Middle frontal gyrus (tissue), 1 donor: ENCODE measurements at regions not wholly inside any gene's neighbourhood (a gene's known extent, or its start where the extent isn't known, plus 50 kb on each side); places are given as distances from the start of the nearest gene placed in this dataset.
"Not testable (repeated sequence)": the region's sequence is repeated elsewhere in the genome, so short reads cannot be mapped to it uniquely, and the experiment has no call there.

Experiments
- DNase-seq: peaks from one replicate; pipeline ENCODE4 v3.0.0-alpha.2; 2015; ENCODE audit warnings: low spot score; ENCODE audit errors: extremely low spot score

DNA sequence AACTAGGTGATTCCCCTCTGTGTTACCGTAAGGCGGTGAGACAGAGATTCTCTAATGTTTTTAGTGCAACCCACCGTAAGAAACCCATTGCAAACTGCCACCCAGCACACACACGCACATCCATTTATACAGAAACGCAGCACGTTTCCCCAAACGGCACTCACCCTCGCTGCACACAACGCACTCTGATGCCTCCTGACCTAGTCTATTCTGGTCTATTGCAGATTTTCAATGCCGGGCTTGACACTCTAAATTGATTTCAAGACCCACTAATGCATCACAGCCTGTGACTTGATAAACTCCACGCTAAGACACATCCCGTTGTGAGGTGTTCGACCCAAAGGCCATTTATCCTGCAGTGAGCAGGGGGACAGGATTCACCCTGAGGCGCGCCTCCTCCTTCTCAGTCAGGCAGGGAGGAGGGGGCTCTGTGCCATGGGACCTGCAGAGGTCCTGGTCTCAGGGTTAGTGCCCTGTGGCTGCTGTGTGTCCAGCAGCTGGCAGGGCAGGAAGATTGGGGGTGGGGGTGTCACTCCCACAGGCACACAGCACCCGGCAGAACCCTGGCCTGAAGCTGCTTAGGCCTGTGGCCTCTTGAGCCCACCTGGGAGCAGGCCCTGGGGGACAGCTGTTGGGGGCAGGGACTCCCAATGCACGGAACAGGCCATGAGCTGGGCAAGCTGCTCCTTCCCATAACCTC lies 335.6 kb downstream of the PREX1 start:
- DNase-seq: no peak

DNA sequence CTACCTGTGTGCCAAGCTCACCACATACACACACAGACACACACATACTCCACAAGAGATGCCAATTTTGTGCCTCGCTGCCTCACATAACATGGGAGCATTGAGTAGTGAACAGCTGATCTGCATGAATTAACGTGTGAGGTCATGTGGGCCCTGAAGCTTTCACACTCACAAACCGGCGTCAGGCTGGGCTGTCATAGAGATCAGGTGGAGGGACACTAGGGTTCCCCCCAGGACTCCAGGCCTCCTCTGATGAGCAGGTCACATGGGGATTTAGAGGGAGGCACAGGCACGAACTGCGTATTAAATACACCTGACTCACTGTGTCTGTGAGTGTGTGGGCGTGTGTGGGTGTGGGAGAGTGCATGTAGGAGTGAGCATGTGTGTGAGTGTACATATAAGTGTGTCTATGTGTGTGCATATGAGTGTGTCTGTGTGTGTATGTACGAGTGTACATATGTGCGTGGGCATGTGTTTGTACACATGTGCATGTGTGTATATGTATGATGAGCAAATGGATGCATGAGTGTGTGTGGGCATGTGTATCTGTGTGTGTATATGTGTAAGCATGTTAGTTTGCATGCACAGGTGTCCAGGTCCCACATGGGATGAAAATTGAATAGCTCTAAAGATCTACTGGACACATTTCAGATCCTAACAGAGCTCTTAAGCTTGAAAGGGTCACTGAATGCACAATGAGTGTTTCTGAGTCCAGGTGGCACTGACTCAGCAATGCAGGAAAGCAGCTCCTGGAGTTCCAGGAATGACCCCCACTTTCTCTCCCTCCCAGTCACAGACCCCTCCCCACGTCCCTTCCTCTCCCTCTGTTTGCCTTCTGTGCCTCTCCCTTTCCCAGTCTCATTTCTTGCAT lies 336.6 kb downstream of the PREX1 start:
- no peak for DNase-seq

DNA sequence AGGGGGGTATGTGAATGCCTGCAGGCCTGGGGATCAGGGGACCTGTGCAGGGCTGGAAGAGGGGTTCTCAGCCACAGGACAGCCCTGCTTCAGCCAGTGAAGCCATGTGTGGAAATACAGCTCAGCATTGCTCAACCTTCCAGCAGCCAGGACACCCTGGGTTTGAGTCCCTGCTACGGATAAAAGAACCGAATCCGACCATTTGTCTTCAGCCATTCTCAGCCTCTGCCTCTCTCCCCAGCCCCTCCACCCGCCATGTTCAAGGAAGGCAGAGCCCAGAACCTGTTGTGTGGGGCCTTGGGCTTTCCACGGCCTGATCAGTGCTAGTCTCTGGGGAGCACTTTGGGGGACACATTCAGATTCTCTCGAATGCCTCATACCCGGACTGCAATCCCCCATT lies 337.5 kb downstream of the PREX1 start:
- DNase-seq: not testable (repeated sequence)

DNA sequence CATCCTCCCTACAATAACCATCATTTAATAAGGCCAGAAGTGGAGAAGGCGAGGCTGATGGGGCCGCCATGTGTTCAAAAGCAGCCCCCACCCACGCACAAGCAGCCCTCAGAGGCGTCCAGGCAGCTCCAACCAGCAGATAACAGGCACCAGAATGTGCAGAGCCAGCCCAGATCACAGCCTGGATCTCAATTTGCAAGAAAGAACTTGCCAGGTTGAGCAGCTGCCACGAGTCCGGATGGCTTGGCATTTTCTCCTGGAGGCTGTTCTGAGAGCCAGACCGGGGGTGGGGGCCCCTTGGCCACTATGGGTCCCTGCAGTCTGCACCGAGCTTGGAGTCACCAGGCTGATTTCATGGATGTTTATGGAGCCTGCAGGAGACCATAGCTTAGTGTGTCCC lies 338.1 kb downstream of the PREX1 start:
- peak; percentile 14 for DNase-seq

DNA sequence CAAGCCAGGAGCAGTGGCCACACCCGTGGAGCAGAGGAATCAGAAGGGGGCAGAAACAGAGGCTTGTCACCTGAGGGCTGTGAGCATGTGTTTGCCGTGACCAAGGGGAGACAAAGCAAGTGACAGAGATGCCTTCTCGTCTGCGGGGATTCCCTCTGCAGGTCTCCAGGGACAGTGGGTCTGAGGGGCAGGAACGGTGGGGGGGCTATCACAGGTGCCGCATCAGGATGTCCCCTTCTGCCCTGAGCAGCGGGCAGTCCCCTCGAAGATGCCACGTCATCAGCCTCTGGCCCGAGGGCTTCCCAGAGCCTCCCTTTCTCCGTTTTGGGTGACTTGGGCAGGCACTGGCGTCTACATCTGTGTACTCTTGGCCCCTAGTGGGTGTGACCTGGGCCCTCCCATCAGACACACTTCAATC lies 338.7 kb downstream of the PREX1 start:
- DNase-seq: no peak

DNA sequence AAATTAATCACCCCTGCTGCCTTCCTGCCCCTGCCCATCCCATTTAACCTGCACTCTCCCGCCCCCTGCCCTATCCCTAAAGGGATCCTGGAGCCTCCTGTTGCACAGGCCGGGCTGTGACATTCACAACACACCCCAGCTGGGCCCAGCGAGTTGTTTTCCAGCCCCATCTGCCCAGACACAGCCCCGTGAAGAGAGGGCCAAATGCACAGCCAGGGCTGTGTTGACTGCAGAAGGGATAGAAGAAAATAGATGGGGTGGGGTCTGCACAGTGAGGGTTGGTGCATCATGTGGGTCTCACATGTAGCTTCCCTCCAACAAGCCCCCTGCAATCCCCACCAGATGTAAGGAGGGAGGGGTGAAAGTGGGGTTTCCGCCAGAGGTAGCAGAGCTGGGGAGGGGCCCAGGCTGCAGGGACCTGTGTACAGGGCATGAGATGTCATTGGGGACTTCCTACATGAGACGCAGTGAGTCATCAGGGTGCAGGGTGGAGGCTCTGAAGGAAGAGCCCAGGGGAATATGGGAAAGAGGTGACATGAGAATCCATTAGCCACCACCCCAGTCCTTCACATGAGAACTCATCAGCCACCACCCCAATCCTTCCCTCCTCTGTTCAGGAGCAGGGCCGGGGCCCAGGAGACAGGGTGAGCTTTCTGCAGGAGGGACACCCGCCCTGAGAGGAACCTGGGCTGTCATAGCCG lies 339.3 kb downstream of the PREX1 start:
- not testable (repeated sequence) for DNase-seq

DNA sequence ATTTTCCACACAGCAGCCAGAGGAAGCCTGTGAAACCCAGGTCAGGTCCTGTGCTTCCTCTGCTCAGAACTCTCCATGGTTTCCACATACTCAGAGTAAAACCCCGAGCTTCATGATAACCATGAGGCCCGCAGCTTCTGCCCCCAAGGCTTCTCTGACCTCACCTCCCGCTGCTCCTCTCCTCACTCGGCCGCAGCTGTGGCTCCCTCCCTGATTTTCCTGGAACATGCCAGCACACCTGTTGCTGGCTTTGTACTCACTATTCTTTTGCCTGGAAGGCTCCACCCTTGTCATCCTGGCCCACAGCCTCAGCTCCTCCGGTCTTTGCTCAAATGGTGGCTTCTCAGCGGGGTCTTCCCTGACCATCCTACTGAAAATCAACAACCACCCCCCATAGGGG lies 341.7 kb downstream of the PREX1 start:
- DNase-seq: no peak

DNA sequence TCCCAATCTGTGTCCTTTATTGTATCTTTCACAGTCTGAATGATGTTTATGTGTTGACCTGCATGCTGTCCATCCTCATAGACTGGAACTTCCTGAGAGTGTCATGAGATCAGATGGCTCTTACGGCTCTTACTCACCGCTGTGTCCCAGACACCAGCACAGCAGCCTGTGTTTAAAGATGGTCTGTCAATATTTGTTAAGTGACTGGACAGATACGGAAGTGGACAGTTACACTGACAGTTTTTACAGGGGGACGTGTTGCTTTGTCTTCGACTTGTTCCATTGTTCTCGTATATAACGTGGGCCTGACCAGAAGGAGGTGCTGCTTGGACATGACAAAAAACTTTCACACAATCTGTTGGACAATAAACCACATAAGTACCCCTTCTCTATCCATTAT lies 342.6 kb downstream of the PREX1 start:
- not testable (repeated sequence) for DNase-seq

DNA sequence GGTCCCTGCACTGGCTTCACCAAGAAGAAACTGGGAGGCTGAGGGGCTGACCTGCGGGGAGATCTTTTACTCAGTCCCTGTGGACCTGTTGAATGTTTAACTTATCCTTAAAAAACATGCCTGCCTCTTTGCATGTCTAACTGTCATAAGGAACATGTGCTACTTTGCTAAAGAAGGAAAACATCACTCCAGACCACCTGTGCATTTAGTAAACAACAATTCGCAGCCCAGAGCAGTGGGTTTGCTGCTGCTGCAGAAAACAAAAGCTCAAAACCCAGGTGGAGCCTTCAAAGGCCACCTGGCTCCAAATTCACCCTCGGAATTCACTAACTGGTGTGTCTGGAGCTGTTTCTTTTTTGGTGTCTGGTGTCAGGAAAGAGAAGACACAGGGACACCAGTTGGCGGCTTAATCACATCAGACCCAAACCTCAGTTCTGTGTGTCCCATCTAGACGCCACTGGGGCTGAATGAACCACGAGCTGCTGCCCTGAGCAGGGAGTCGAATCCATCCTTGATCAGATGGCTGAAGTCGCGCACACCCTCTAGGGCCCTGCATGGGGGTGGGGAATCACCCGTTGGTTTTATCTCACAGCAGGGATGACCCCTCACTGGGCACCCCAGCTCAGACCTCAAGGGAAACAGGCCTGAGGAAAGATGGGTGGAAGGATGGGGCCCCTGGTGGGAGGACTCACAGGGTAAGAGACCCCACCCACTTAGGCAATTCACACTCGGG lies 344.3 kb downstream of the PREX1 start:
- no peak for DNase-seq

DNA sequence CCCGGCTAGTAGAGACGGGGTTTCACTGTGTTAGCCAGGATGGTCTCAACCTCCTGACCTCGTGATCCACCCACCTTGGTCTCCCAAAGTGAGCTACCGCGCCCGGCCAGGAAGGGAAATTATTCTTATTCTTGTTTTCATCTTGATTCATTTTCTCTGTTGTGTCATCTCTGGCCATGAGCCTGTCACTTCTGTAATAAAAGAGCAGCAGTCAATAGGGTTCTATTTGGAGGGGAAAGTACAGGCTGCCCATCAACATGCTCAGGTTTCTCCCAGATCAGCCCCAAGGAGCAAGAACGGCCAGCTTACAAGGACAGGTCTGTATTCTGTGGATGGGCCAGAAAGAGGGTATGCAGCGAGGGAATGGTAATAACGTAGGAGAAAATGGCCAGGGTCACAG lies 345.0 kb downstream of the PREX1 start:
- no peak for DNase-seq

DNA sequence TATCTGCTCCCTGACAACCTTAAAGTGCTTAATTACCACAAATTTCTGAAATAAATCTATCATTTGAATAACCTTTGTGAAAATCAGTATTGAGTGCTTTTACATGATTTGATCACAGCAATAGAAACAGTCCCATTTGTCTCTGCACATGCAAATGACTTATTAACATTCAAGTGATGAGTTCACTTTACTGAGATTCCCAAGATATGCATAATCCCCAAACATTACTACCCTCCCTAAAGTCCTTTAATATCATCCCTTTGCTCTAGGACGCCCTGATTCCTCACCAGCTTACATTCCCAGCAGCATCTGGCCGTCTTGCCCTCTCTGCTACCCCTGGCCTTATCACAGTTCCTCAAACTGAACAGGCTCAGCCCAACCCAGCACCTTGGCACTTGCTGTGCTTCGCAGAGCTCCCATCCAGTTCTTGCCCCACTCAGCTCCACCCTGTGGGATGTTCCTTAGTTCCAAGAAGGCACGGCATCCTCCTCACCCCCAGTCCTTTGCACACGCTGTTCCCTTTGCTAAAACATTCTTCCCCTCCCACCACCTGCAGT lies 347.5 kb downstream of the PREX1 start:
- no peak for DNase-seq

DNA sequence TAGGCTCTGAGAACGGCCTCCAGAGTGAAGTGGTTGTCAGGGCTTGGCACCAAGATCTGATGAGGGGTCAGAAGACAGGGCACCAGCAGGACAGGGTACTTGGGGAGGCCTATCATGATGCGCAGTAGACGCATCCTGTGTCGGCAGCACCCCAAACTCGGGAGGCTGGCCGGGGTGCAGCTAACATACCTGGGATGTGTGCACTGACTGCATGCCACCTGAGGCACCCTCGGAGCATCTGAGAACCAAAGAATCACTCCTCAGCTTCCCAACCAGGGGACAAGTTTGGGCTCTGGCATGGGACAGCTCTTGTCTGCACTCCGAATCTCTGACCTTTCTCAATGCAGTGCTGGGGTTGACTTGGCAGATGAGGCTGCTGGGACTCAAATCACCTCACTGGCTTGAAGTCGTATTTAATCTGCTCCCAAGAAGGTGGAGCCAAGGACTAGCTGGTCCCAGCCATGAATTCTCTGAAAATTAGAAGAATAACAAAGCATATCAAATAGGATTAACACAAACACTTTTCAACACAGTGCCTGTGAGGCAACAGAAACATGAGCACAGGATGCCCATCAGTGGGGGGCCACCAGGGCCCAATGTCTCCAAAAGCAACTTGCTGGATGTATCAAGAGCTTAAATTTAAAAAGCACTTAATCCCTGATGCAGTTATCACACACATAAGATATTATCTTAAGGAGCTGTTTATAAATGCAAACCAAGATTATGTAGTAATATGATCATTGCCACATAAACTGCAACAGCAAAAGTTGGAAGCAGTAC lies 348.8 kb downstream of the PREX1 start:
- DNase-seq: no peak

DNA sequence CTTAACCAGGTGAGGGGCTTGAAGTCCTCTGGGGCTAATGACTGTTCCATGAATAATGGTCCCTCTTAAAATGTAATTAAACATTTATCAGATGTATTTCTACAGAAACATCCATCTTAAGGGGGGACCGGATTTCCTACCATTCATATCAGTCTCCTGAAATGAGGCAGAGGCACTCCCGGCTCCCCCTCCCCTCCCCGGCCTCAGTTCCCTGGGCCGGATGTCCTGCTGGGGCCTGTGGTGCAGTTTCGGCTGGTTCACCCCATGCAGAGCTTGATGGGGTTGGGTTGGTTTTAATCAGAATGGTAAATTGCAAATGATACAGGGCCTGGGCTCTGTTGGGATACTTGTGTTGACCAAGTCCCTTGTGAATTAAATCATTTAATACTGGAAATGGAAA lies 349.4 kb downstream of the PREX1 start:
- DNase-seq: no peak

DNA sequence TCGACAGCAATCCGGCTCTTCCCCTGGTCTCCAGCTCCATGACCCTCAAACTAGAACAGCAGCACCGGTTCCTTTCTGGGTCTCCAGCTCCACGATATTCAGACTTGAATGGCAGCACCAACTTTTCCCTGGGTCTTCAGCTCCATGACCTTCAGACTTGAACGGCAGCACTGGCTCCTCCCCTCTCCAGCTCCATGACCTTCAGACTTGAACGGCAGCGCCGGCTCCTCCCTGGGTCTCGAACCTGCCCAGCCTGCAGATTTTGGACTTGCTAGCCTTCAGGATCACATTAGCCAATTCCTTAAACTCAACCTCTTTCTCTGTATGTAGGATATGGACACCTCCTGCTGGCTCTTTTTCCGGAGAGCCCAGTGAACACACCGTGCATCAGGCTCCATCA lies 350.9 kb downstream of the PREX1 start:
- DNase-seq: no peak

DNA sequence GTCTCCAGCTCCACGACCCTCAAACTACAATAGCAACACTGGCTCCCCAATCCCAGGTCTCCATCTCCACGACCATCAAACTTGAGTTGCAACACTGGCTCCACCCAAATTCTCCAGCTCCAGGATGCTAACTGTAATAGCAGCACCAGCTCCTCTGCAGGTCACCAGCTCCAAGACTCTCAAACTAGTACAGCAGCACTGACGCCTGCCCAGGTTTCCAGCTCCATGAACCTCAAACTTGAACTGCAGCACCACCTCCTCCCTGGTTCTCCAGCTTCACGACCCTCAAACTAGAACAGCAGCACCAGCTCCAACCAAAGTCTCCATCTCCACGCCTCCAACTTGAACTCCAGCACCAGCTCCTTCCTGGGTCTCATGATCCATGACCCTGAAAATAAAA lies 353.8 kb downstream of the PREX1 start:
- no peak for DNase-seq

DNA sequence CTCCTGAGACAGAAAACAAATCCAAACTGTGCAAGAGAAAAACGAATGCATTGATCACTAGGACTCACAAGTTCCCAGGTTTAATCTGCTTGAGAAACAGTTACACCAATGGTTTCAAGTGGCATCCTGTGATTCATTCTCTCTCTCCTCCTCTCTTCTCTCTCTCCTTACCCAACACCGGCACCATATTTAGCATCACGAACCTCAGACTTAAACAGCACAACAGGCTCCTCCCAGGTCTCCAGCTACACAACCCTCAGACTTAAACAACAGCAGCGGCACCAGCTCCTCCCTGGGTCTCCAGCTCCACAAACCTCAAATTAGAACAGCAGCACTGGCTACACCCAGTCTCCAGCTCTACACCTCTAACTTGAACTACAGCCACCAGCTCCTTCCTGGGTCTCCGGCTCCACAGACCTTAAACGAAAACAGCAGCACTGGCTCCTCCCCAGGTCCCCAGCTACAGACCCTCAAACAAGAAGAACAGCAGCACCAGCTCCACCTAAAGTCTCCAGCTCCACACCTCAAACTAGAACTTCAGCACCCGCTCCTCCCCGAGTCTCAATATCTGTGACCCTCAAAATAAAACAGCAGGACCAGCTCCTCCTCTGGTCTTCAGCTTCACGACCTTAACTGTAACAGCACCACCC lies 355.9 kb downstream of the PREX1 start:
- no peak for DNase-seq

DNA sequence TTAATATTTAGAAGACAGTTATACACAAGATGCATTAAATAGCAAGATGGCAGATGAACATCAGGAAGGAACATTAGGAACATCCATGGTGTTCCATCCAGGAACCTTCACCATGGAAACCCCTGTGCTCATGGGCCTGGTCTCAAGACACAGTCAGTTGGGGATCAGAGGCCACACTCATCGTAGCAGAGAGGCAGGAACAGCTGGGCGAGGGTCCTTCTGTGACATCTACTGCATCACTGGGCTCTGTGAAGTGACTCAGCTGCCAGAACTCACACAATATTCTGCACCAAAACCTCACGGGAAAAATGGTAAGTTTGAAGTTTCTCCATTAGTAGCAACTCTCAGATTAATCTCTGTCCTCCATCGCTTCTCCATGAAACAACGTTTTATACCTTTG lies 356.6 kb downstream of the PREX1 start:
- no peak for DNase-seq

DNA sequence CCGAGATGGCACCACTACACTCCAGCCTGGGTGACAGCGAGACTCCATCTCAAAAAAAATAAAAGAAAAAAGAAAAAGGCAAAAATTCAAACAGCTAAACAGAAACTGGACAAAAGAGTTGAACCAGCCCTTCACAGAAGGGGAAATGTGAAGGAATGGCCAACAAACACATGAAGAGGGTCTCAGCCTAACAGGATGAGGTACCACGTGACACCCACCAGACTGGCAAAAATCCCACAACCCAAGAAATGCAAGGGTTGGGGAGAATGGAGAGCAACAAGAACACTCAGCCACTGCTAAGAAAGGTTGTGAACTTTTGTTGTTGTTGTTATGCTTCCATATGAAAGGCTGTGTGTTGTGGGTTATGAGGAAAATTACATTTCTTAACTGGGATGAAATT lies 357.7 kb downstream of the PREX1 start:
- no peak for DNase-seq

DNA sequence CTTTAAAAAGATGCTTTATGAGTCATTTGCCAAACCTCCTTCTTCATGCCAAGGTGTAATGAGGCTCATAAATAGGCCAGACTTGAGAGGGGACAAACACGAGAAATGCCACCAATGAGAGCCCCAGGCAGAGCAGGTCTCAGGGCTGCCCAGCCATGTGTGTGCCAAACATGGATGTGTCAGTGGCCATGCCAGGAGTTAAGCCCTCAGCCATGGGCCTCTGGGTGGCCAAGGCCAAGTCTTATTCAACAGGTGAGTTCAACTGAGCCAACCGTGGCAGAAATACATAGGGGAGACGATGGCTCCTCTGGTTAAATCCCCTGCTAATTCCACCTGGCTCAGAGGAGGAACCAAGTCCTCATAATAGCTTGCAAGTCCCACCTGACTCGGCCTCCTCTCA lies 358.8 kb downstream of the PREX1 start:
- no peak for DNase-seq

DNA sequence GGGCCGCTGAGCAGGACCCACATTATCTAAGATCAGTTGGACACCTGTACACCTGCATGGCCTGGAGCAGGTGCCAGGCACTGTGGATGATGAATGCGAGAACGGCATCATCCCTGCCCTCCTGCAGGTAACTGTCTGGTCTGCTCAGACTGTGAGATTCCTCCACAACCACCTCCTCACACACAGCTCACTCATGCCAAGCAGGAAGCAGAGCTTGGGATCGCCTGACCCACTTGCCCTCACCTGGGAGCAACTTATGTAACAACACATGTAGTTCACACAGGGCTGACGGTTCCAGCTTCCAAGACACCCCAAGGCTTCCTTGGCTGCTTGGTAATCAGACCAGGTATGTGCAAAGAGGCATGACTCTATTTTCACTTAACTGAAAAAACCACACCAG lies 359.2 kb downstream of the PREX1 start:
- DNase-seq: no peak
